Loucy (cell line): ENCODE measurements at regions not wholly inside any gene's neighbourhood (a gene's known extent, or its start where the extent isn't known, plus 50 kb on each side); places are given as distances from the start of the nearest gene placed in this dataset.
A peak's percentile ranks its signal among the peaks of the same experiment; 100 is the strongest.

Experiments used
- H2AFZ ChIP-seq: fragments of 200-600 bp; sonication (generic); 2 replicates; pipeline ENCODE4 v1.6.0; 2016; ENCODE audit warnings: antibody characterized with exemption, mild to moderate bottlenecking, low read length, moderate library complexity
- H3F3A ChIP-seq: fragments of 200-600 bp; 2 replicates; pipeline ENCODE4 v1.6.0; 2016; ENCODE audit warnings: antibody characterized with exemption, low read depth, mild to moderate bottlenecking
- H3K27me3 ChIP-seq: fragments of 200-600 bp; sonication (generic); 2 replicates; pipeline ENCODE4 v1.6.1; 2014; ENCODE audit warnings: low read length, mild to moderate bottlenecking; ENCODE audit not compliant: insufficient read depth, poor library complexity, severe bottlenecking
- H3K36me3 ChIP-seq: fragments of 200-600 bp; sonication (generic); 2 replicates; pipeline ENCODE4 v1.6.1; 2016; ENCODE audit warnings: low read length; ENCODE audit not compliant: insufficient read depth
- H3K4me1 ChIP-seq: fragments of 200-600 bp; sonication (generic); 2 replicates; pipeline ENCODE4 v1.5.1; 2014; ENCODE audit warnings: low read length, mild to moderate bottlenecking; ENCODE audit not compliant: insufficient read depth, poor library complexity, severe bottlenecking
- H3K4me2 ChIP-seq: fragments of 200-600 bp; sonication (generic); 2 replicates; pipeline ENCODE4 v1.6.0; 2014; ENCODE audit warnings: antibody characterized with exemption, low read length, low read depth, mild to moderate bottlenecking; ENCODE audit not compliant: poor library complexity, severe bottlenecking
- H3K4me3 ChIP-seq: fragments of 200-600 bp; sonication (generic); 2 replicates; pipeline ENCODE4 v1.5.1; 2014; ENCODE audit warnings: low read length, mild to moderate bottlenecking, mixed read lengths; ENCODE audit not compliant: poor library complexity, severe bottlenecking
- H3K79me2 ChIP-seq: fragments of 200-600 bp; sonication (generic); 2 replicates; pipeline ENCODE4 v1.6.1; 2014; ENCODE audit warnings: low read length; ENCODE audit not compliant: insufficient read depth
- H3K9ac ChIP-seq: fragments of 200-600 bp; sonication (generic); 2 replicates; pipeline ENCODE4 v1.6.0; 2014; ENCODE audit warnings: mild to moderate bottlenecking, low read depth, low read length, moderate library complexity; ENCODE audit not compliant: poor library complexity, severe bottlenecking
- H3K9me2 ChIP-seq: fragments of 200-600 bp; sonication (generic); replicated peaks from 2 replicates; pipeline ENCODE4 v1.6.1; 2016; ENCODE audit warnings: low read depth, low read length, mixed read lengths
- H3K9me3 ChIP-seq: fragments of 200-600 bp; sonication (generic); 2 replicates; pipeline ENCODE4 v1.6.1; 2014; ENCODE audit warnings: mild to moderate bottlenecking, antibody characterized with exemption, low read length, low read depth; ENCODE audit not compliant: insufficient read depth
- H4K20me1 ChIP-seq: fragments of 200-600 bp; sonication (generic); 2 replicates; pipeline ENCODE4 v1.6.0; 2014; ENCODE audit warnings: antibody characterized with exemption, low read length, mild to moderate bottlenecking; ENCODE audit not compliant: insufficient read depth, poor library complexity, severe bottlenecking
- CTCF ChIP-seq: fragments of 200-600 bp; sonication (generic); conservative IDR thresholded peaks from 2 replicates; pipeline ENCODE4 v1.5.1; 2014; ENCODE audit warnings: mild to moderate bottlenecking, antibody characterized with exemption, low read length
- EZH2phosphoT487 ChIP-seq: fragments of 200-600 bp; IDR thresholded peaks from 2 replicates; pipeline ENCODE4 v1.6.1; 2018; ENCODE audit warnings: antibody characterized with exemption, mild to moderate bottlenecking, moderate library complexity, borderline replicate concordance

- Histone ChIP-seq H2AFZ (peak overlapping the region; percentile 38; the same call in 1 of the 2 replicates), H3K9me3 (no peaks in the 10 kb centered on the region), H3K9ac (no peak overlapping the region)
Measured at GRCh38 chr6:105733556-105734162, 330.8 kb upstream of the PREP start.

GRCh38 chr6:105728995-105729394 lies 326.1 kb upstream of the PREP start:
- no peaks in the 10 kb centered on the region for H3K9me3 ChIP-seq
- no peaks in the 10 kb centered on the region for H3K9me2 ChIP-seq
- TF ChIP-seq CTCF = no peak
- TF ChIP-seq EZH2phosphoT487 = no peak
- no peak overlapping the region for H2AFZ ChIP-seq
- H3K4me3 ChIP-seq = no peak overlapping the region
- no peaks in the 10 kb centered on the region for H3K79me2 ChIP-seq
- H3K4me1 ChIP-seq = no peaks in the 10 kb centered on the region
- no peaks in the 10 kb centered on the region for H3F3A ChIP-seq
- no peaks in the 10 kb centered on the region for H3K27me3 ChIP-seq
- H3K4me2 ChIP-seq = no peak overlapping the region
- H3K9ac ChIP-seq = no peak overlapping the region
- H3K36me3 ChIP-seq = no peaks in the 10 kb centered on the region
- H4K20me1 ChIP-seq = no peaks in the 10 kb centered on the region

More at GRCh38 chr6:105733556-105734162, 330.8 kb upstream of the PREP start:
- H3K4me3 ChIP-seq = no peak overlapping the region
- TF ChIP-seq EZH2phosphoT487 (no peak), CTCF (peak; percentile 92)
- no peaks in the 10 kb centered on the region for H4K20me1 ChIP-seq
- no peak overlapping the region for H3K4me2 ChIP-seq
- H3K36me3 ChIP-seq = no peaks in the 10 kb centered on the region
- H3K4me1 ChIP-seq = no peaks in the 10 kb centered on the region
- no peaks in the 10 kb centered on the region for H3F3A ChIP-seq
- no peaks in the 10 kb centered on the region for H3K79me2 ChIP-seq
- H3K27me3 ChIP-seq = no peaks in the 10 kb centered on the region
- H3K9me2 ChIP-seq = no peaks in the 10 kb centered on the region

GRCh38 chr6:105726902-105727655 lies 324.2 kb upstream of the PREP start:
- H2AFZ ChIP-seq = no peak overlapping the region
- no peaks in the 10 kb centered on the region for H3K9me2 ChIP-seq
- H3F3A ChIP-seq = no peaks in the 10 kb centered on the region
- H3K36me3 ChIP-seq = no peaks in the 10 kb centered on the region
- TF ChIP-seq CTCF (no peak), EZH2phosphoT487 (no peak)
- no peak overlapping the region for H3K9ac ChIP-seq
- H3K4me3 ChIP-seq = no peak overlapping the region
- H3K4me1 ChIP-seq = no peaks in the 10 kb centered on the region
- H3K27me3 ChIP-seq = no peaks in the 10 kb centered on the region
- H3K4me2 ChIP-seq = no peak overlapping the region
- no peaks in the 10 kb centered on the region for H3K79me2 ChIP-seq
- H4K20me1 ChIP-seq = no peaks in the 10 kb centered on the region
- H3K9me3 ChIP-seq = no peaks in the 10 kb centered on the region
